PC-9 (cell line): ENCODE measurements at regions not wholly inside any gene's neighbourhood (a gene's known extent, or its start where the extent isn't known, plus 50 kb on each side); places are given as distances from the start of the nearest gene placed in this dataset.

Source experiments
- EZH2 ChIP-seq: fragments of 200-600 bp; sonication (generic); IDR thresholded peaks from 2 replicates; pipeline ENCODE4 v1.8.0; 2017; ENCODE audit warnings: antibody characterized with exemption, low read depth
- TF ChIP-seq, protein P1 (sequence below): fragments of 200-600 bp; sonication (generic); conservative IDR thresholded peaks from 2 replicates; pipeline ENCODE4 v1.6.1; 2017; ENCODE audit warnings: mixed run types, antibody characterized with exemption, mild to moderate bottlenecking, moderate library complexity

GRCh38 chr11:116421529-116422185 lies 351.1 kb downstream of the BUD13 start:
- TF ChIP-seq, protein P1, sequence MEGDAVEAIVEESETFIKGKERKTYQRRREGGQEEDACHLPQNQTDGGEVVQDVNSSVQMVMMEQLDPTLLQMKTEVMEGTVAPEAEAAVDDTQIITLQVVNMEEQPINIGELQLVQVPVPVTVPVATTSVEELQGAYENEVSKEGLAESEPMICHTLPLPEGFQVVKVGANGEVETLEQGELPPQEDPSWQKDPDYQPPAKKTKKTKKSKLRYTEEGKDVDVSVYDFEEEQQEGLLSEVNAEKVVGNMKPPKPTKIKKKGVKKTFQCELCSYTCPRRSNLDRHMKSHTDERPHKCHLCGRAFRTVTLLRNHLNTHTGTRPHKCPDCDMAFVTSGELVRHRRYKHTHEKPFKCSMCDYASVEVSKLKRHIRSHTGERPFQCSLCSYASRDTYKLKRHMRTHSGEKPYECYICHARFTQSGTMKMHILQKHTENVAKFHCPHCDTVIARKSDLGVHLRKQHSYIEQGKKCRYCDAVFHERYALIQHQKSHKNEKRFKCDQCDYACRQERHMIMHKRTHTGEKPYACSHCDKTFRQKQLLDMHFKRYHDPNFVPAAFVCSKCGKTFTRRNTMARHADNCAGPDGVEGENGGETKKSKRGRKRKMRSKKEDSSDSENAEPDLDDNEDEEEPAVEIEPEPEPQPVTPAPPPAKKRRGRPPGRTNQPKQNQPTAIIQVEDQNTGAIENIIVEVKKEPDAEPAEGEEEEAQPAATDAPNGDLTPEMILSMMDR = no peak
- TF ChIP-seq EZH2 = no peak
